Adrenal gland (tissue), 5 donors: ENCODE measurements at regions not wholly inside any gene's neighbourhood (a gene's known extent, or its start where the extent isn't known, plus 50 kb on each side); places are given as distances from the start of the nearest gene placed in this dataset.

Experiments used
- CTCF ChIP-seq, 6 experiments: fragments of 450-650 bp in 4 of 6; fragments of 200-600 bp in 2 of 6; sonication (generic) in 1 of 6; IDR thresholded peaks; 1 replicate in 5 of 6; 2 replicates in 1 of 6; pipeline versions ENCODE4 v1.5.1 to v1.8.0; 2016 to 2021; ENCODE audit warnings: antibody characterized with exemption in 6 of 6, mild to moderate bottlenecking in 2 of 6, moderate library complexity in 1 of 6
- POLR2A ChIP-seq, 2 donors: fragments of 450-650 bp; IDR thresholded peaks; one replicate each; pipeline ENCODE4 v1.6.1; 2017; ENCODE audit warnings: antibody characterized with exemption in 2 of 2, mild to moderate bottlenecking in 2 of 2, moderate library complexity in 1 of 2
- donor health status: DM: no; HTN: no; CAD: no.

- no peak for TF ChIP-seq POLR2A (IDR thresholded peaks at IDR 0.05)
- no peak for TF ChIP-seq CTCF (IDR thresholded peaks at IDR 0.05)
Measured at GRCh38 chrX:129161108-129161507, 362.2 kb downstream of the SMARCA1 start.
